ENCODE measurements at regions not wholly inside any gene's neighbourhood (a gene's known extent, or its start where the extent isn't known, plus 50 kb on each side); places are given as distances from the start of the nearest gene placed in this dataset.
A peak's percentile ranks its signal among the peaks of the same experiment; 100 is the strongest.
"Not testable (repeated sequence)": the region's sequence is repeated elsewhere in the genome, so short reads cannot be mapped to it uniquely, and the experiment has no call there.

- H3K4me3 ChIP-seq, result no peak overlapping the region
- H3K27ac ChIP-seq, result no peak overlapping the region
- 41 to 57% (median 51%) methylated on average over 16 to 17 of the region's 17 CpGs for WGBS, 3 donors
- intact Hi-C loops (cut with DNase I), result no loop called here
- no peak for ATAC-seq
- peak; percentile 9 to 48 for DNase-seq
- peaks cover 26% of the 10 kb centered on the region for H3K4me1 ChIP-seq
- no peak for TF ChIP-seq CTCF (IDR thresholded peaks at IDR 0.05)
- H3K9me3 ChIP-seq, result no peaks in the 10 kb centered on the region
- H3K36me3 ChIP-seq (ENCODE audit: insufficient read depth in 1 of 2, low read depth in 1 of 2), result no peaks in the 10 kb centered on the region
- no peaks in the 10 kb centered on the region for H3K27me3 ChIP-seq (ENCODE audit: insufficient read depth in 3 of 3, low read length in 2 of 3)
These were observed 52.2 kb upstream of the GPC1 start for GRCh38 chr2:240383099-240383758.

GRCh38 chr2:240383871-240384700, 51.4 kb upstream of the GPC1 start:
- H3K4me1 ChIP-seq, result peaks cover 26% of the 10 kb centered on the region
- ATAC-seq (peak in 3 of 4 donors; percentile 17 to 54 (median 18)), DNase-seq (peak; percentile 38 to 68)
- no peak overlapping the region for H3K27ac ChIP-seq
- intact Hi-C loops (cut with DNase I), result loop anchor here in 1 of 2 donors (2.0 kb wide), 1 partner anchor 55 kb away; no protein-coding TSS in a partner anchor
- 70 to 85% (median 73%) methylated on average over 28 to 29 of the region's 29 CpGs for WGBS, 3 donors
- H3K27me3 ChIP-seq (ENCODE audit: insufficient read depth in 3 of 3, low read length in 2 of 3), result no peaks in the 10 kb centered on the region
- H3K9me3 ChIP-seq, result no peaks in the 10 kb centered on the region
- H3K4me3 ChIP-seq, result no peak overlapping the region
- H3K36me3 ChIP-seq (ENCODE audit: insufficient read depth in 1 of 2, low read depth in 1 of 2), result no peaks in the 10 kb centered on the region
- TF ChIP-seq CTCF (IDR thresholded peaks at IDR 0.05), result no peak

DNA sequence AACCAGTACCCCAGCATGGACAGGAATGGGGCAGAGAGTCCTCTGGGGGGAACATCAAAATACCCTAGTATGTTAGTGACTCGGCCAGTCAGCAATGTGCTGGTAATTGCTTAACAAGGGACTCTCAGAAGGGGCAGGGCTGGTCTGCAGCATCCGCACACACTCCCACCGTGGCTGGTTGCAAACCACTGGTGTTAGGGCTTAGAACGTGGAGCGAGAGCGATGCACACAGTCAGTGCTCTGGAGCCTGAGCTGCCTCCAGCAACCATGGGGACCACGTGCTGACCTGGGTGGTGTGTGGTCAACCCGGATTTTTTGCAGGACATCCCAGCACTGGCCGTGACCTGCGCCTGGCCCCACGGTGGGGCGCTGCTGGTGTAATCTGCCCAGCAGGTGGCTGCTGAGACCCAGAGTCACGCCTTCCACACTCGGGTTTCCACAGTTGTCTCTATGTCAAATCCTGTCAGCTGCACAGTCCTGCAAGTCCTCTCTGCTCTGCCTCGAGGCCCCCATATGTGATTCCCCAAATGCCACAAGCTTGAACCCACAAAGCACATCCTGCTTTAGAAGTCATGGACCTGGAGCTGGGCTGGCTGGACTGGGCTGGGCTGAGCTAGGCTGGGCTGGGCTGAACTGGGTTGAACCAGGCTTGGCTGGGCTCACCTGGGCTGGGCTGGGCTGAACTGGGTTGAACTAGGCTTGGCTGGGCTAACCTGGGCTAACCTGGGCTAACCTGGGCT, 50.6 kb upstream of the GPC1 start:
- TF ChIP-seq CTCF (IDR thresholded peaks at IDR 0.05), result peak; percentile 17
- no peaks in the 10 kb centered on the region for H3K9me3 ChIP-seq
- peak; percentile 22 to 56 for DNase-seq
- no peaks in the 10 kb centered on the region for H3K27me3 ChIP-seq (ENCODE audit: insufficient read depth in 3 of 3, low read length in 2 of 3)
- H3K4me1 ChIP-seq, result peaks cover 26% of the 10 kb centered on the region
- H3K4me3 ChIP-seq, result no peak overlapping the region
- no peaks in the 10 kb centered on the region for H3K36me3 ChIP-seq (ENCODE audit: insufficient read depth in 1 of 2, low read depth in 1 of 2)
- WGBS, 3 donors, result 52 to 78% (median 56%) methylated on average over 15 of the region's 15 CpGs
- no peak overlapping the region for H3K27ac ChIP-seq
- ATAC-seq, result peak; percentile 35 to 67 (median 54)
- intact Hi-C loops (cut with DNase I), result loop anchor here in 1 of 2 donors (2.0 to 5.0 kb wide), 2 partner anchors 54 to 148 kb away; no protein-coding TSS in a partner anchor

- H3K27me3 ChIP-seq (ENCODE audit: insufficient read depth in 3 of 3, low read length in 2 of 3); H3K36me3 ChIP-seq (ENCODE audit: insufficient read depth in 1 of 2, low read depth in 1 of 2); ATAC-seq; H3K27ac ChIP-seq; H3K9me3 ChIP-seq; H3K4me3 ChIP-seq: not testable (repeated sequence)
- intact Hi-C loops (cut with DNase I), result loop anchor here in 1 of 2 donors (2.0 to 5.0 kb wide), 2 partner anchors 53 to 148 kb away; no protein-coding TSS in a partner anchor
- H3K4me1 ChIP-seq, result peaks cover 26% of the 10 kb centered on the region
- 90 to 92% (median 90%) methylated on average over 2 to 3 of the region's 3 CpGs for WGBS, 3 donors
- peak; percentile 14 to 62 for DNase-seq
These were observed 49.9 kb upstream of the GPC1 start for GRCh38 chr2:240385451-240386161.
